DND-41 (cell line): ENCODE measurements at regions not wholly inside any gene's neighbourhood (a gene's known extent, or its start where the extent isn't known, plus 50 kb on each side); places are given as distances from the start of the nearest gene placed in this dataset.

Experiments
- EZH2 ChIP-seq: IDR thresholded peaks from 3 replicates; pipeline ENCODE4 v1.6.1; 2012; ENCODE audit warnings: borderline replicate concordance, low read depth, mild to moderate bottlenecking, moderate library complexity, low read length, inconsistent platforms; ENCODE audit not compliant: severe bottlenecking
- TF ChIP-seq, protein P1 (sequence below): IDR thresholded peaks from 2 replicates; pipeline ENCODE4 v1.5.1; 2012; ENCODE audit warnings: borderline replicate concordance, low read length, moderate library complexity, mild to moderate bottlenecking; ENCODE audit not compliant: poor library complexity, severe bottlenecking; ENCODE audit errors: extremely low read depth

GRCh38 chr2:38212312-38212711, 136.4 kb upstream of the CYP1B1 start:
- TF ChIP-seq, protein P1, sequence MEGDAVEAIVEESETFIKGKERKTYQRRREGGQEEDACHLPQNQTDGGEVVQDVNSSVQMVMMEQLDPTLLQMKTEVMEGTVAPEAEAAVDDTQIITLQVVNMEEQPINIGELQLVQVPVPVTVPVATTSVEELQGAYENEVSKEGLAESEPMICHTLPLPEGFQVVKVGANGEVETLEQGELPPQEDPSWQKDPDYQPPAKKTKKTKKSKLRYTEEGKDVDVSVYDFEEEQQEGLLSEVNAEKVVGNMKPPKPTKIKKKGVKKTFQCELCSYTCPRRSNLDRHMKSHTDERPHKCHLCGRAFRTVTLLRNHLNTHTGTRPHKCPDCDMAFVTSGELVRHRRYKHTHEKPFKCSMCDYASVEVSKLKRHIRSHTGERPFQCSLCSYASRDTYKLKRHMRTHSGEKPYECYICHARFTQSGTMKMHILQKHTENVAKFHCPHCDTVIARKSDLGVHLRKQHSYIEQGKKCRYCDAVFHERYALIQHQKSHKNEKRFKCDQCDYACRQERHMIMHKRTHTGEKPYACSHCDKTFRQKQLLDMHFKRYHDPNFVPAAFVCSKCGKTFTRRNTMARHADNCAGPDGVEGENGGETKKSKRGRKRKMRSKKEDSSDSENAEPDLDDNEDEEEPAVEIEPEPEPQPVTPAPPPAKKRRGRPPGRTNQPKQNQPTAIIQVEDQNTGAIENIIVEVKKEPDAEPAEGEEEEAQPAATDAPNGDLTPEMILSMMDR, result no peak
- no peak for TF ChIP-seq EZH2
